Stimulated activated CD4-positive, alpha-beta T cell treated with anti-CD3 and anti-CD28 coated beads, Interleukin-1b, Interleukin-23, amount 100 ng/mL, for 1 hour (primary cell): ENCODE measurements at regions not wholly inside any gene's neighbourhood (a gene's known extent, or its start where the extent isn't known, plus 50 kb on each side); places are given as distances from the start of the nearest gene placed in this dataset.
"Not testable (repeated sequence)": the region's sequence is repeated elsewhere in the genome, so short reads cannot be mapped to it uniquely, and the experiment has no call there.

ENCODE experiments used
- DNase-seq, 2 donors: peaks; one replicate each; pipeline ENCODE4 v3.0.0-alpha.2; 2020; ENCODE audit warnings: low read depth in 2 of 2

DNA sequence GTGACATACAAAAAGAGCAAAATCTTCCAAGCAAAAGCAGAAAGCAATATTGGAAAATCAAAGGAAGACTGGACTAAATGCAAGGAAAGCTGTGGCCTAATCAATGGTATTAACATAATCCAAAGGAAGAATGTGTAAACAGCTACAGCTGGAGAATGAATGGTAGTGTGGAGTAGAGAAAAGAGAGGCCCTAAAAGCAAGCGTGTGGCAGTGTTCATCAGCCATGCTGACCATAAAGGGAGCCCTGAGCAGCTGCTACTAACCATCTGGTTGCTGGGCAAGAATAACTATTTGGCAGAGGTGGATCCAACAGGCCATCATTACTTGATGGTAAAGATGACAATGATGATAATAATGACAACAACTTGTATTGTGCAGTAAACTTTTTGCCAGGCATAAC lies 148.5 kb upstream of the BEND6 start:
- DNase-seq = no peak

DNA sequence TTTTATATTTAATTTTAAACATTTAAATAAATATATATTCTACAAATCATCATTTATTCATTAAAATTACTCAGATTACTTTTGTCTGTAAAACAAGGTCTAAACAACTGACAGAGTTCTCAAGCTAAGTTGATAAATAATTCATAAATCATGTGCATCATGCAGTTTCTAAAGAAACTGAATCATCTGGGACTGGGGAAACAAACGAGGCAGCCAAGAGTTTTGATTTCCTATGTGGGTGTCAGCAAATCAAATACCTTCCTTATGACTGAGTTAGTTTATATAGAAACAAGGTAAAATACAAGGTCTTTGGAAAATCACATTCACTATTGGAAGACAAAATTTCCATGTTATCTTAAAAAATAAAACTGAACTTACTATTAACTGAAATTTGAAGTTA lies 149.9 kb upstream of the BEND6 start:
- DNase-seq = no peak

DNA sequence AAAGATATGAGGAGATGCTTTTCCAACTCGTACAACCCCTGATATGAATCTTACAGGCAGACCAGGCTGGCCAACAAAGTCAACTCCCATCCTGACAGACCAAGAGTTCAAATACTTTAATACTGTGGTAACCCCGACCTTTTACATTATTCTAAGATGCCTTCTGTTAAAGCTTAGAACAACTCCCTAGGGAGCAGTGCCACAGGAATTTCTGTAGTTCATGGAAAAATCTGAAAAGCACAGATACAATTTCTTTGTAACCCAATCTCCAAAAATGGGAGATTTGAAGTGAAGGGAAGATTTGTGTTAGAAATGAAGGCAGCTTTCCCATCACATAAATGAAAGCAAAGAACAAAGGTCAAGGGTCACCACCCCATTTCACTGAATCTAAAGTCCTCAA lies 151.3 kb upstream of the BEND6 start:
- no peak for DNase-seq

DNA sequence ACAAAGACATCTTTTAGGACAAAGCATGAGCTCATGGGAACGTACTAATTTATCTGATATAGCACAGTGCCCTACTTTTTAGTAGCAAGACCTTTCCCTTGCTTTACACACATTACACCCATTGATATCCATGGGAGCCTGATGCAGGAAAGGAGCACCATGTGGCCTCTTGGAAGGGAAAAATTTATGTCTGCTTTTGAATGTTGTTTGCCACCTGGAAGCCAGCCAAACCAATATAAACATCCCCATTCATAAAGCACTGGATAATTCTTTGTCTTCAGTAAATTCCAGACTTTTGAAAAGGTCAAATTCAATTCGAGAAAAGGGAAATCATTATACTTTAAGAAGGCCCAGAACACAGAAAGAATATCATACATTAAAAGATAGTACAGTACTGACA lies 152.3 kb upstream of the BEND6 start:
- no peak for DNase-seq

DNA sequence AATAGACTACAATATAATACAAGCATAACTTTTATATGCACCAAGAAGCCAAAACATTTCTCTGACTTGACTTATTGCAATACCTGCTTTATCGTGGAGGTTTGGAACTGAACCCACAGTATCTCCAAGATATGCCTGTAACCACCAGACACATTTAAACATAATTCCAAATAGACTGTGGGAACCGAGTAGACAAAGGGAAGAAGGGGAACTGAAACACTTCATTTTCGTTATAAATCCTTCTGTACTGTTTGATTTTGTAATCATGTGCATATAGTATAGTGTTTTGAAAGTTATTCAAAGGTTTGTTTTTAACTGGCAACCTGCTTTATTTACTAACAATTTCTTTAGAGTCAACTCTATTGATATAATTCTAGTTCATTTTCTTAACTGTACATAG lies 154.9 kb upstream of the BEND6 start:
- no peak for DNase-seq

DNA sequence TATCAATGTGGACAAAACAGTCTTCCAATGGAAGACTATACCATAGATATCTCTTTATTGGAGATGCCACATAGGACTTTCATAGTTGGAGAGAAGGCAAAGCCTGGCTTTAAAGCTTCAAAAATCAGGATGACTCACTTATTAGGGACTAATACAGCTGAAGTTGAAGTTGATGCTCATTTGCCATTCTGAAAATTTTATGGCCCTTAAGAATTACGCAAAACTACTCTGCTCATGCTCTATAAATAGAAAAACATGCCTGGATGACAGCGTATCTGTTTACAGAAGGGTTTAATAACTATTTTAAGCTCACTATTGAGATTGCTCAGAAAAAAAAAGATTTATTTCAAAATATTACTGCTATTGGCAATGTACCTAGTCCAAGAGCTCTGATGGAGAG lies 155.5 kb upstream of the DST start:
- DNase-seq = no peak

DNA sequence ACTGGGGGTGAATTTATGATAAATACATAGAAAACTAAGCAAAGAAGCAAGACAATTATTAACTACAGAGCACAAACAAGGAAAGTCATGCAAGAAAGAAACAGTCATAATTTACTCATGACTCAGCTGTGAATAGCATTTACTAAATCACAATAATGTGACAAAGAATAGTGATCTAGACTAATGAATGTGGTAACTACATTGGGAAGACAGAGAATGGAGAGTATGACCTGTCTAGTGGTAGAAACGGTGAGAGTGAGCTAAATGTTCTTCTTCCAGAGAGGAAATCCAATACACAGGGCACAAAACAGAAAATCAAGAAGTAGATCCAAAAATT lies 153.5 kb upstream of the DST start:
- DNase-seq = no peak

DNA sequence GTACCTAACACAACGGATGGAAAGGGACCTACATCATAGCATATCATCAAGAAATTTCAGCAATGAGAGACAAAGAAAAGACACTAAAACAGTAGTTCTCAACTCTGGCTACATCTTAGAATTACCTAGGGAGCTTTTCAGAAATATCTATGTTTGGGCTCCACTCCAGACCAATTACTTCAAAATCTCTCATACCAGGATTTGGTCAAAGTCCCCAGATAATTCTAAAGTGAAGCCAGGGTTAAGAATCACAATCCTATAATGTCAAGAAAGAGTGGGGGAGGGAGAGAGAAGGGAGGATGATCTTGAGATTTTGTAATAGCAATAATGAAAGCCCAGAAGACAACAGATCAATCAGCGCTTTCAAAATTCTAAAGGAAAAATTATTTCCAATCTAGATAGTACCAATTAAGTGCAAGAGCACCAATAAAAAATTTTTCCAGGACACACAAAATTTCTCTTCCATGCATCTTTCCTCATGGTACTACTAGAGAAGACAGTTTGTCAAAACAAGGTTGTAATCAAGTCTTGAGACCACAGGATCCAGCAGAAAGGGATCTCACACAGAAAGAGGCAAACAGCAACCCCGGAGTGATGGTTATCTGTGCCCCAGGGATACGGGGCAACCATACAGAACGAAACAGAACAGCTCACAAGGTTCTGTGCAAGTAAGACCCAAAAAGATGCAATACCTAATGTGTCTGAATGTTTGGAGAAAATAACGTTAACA lies 152.9 kb upstream of the DST start:
- DNase-seq = no peak

DNA sequence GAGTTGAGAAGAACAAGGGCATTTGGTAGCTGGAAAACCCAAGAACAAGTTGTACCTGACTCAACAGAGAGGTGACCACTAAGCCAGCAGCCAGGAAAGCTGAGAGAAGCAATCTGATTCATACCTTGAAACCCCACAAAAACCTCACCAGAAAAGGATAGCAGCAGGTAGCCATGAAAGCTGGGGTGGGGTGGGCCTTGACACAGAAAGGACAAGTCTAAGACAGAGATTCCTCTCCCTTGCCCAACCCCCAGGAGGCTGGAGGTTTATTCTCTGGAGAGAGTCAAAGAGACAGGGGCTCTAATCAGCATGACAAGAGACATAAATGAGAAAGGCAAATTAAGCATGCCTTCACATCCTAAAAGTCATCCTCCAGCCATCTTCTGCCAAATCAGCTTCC lies 151.7 kb upstream of the DST start:
- no peak for DNase-seq

DNA sequence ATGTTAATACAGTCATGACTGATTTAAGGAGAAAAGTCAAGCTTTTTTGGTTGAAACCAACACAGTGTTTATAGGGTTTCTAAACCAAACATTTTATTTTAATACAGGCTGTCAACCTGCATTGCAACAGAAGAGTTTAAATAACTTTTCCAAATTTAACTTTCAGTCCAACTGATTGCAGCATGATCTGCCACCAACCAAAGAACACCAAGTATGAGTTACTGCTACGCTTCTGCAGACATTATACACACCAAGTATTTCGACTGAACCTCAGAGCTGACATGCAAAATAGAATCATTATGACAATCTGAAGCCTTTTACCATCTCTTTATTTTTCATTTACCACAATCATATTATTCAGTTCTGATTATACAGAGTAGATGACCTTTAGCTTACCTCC lies 151.2 kb upstream of the DST start:
- no peak for DNase-seq

DNA sequence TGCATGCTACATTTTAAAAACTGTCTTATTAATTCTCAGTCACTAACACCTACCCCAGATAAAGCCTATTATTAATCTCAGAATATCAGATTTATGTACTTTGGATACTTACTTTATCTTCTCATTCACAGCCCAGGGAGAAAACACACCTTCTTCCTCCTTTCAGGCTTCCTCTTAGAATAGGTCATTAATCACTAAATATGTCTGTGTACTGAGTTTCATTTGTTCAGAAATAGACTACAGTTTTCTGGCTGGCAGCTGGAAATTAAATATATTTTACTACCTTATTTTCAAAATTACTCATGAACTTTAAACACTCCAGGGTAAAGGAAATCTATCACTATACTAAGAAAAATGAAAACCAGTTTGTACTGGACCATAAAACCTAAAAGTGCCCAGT lies 147.7 kb upstream of the DST start:
- no peak for DNase-seq

DNA sequence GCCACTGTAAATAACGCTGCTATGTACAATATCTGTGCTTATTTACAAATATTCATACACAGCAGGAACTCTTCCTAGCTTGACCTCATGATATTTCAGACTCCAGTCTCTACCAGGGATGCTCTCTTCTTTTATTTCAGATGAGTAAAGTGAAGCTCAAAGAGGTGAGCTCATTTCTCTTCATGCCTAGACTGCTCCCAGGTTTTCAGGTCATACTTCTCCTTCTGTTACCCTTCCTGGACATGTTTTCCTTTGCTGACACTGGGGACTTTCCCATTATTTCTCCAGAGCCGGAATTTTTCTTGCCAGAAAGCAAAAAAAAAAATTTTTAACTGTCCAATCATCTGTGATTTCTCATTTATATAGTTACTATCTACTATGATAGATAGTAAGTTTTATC lies 147.2 kb upstream of the DST start:
- DNase-seq = no peak

DNA sequence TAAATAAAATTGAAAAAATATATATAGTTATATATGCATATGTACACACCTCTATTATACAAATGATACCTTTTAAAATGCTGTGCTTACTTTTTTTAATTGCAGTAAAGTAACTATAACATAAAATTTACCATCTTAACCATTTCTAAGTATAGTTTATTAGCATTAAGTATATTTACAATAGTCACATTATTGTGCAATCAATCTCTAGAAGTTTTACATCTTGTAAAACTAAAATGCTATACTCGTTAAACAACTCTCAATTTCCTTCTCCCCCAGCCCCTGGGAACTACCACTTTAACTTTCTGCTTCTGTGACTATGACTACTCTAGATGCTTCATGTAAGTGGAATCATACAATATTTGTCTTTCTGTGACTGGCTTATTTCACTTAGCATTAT lies 146.7 kb upstream of the DST start:
- DNase-seq = no peak

DNA sequence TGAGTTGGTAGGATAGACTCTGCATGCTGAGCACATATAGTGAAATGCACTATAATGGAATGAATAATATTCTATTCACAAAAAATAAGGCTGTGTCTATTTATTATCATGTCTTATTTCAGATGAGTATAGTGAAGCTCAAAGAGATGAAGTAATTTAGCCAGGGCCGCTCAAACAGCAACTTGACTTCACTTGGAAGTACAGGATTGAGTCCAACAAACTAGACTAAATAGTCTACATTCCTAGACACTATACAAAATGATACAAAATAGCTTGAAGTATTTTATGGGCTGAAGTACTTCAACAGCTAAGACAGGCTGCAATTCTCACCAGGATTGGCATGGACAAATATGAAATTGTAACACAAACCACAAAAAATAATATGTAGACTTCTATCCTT lies 144.5 kb upstream of the DST start:
- no peak for DNase-seq

DNA sequence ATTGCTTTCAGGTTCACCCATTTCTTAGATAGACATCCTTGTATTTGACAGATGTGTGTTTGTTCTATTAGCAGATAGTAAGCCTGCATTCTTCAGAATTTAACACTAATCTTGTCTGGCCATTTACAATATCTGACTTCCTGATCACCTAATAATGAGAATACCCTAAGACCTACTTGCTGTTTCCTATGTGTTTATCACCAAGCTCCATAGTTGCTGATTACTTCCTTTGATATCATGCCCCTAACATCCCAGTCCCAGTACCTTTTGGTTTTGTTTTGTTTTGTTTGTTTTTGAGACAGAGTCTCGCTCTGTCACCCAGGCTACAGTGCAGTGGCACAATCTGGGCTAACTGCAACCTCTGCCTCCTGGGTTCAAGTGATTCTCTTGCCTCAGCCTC lies 143.6 kb upstream of the DST start:
- DNase-seq = no peak

DNA sequence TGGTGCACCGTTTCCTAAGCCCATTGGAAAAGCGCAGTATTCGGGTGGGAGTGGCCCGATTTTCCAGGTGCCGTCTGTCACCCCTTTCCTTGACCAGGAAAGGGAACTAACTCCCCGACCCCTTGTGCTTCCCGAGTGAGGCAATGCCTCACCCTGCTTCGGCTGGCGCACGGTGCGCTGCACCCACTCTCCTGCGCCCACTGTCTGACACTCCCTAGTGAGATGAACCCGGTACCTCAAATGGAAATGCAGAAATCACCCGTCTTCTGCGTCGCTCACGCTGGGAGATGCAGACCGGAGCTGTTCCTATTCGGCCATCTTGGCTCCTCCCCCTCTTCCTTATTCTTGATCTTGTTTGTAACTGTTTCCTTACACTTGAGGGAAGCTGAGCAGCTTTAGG lies 142.8 kb upstream of the DST start:
- DNase-seq = not testable (repeated sequence)

DNA sequence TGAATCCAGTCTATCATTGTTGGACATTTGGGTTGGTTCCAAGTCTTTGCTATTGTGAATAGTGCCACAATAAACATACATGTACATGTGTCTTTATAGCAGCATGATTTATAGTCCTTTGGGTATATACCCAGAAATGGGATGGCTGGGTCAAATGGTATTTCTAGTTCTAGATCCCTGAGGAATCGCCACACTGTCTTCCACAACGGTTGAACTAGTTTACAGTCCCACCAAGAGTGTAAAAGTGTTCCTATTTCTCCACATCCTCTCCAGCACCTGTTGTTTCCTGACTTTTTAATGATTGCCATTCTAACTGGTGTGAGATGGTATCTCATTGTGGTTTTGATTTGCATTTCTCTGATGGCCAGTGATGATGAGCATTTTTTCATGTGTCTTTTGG lies 137.4 kb upstream of the DST start:
- not testable (repeated sequence) for DNase-seq

DNA sequence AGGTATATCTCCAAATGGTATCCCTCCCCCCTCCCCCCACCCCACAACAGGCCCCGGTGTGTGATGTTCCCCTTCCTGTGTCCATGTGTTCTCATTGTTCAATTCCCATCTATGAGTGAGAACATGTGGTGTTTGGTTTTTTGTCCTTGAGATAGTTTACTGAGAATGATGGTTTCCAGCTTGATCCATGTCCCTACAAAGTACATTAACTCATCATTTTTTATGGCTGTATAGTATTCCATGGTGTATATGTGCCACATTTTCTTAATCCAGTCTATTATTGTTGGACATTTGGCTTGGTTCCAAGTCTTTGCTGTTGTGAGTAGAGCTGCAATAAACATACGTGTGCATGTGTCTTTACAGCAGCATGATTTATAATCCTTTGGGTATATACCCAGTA lies 135.8 kb upstream of the DST start:
- not testable (repeated sequence) for DNase-seq

DNA sequence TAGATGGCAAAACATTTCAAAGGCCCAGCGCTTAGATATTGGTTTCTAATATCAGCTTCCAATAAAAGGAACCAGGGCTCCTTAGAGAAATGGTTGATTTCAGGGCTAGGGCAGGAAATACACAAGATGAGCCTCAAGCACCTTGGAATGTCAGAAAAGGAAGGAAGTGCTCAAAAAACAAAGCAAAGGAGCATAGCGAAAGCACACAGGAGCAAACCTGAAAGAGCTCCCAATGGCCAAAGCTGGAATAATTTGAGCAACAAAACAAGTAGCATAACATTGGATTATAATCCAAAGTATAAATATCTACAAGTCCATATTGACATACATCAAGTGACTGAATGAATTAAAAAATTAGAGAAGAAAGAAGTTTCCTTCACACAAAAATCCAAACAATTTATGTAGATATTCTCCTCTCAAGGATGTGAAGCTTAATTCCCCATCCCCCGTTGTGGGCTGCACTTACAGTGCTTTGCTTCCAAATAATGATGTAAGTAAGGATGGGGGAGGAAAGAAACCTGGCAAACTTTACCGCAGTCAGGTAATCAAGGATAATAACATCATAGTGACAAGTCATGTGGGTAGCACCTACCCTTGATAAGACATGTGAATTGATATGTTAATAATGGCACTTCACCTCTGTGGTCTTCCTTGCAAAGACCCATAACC lies 132.9 kb upstream of the DST start:
- no peak for DNase-seq

DNA sequence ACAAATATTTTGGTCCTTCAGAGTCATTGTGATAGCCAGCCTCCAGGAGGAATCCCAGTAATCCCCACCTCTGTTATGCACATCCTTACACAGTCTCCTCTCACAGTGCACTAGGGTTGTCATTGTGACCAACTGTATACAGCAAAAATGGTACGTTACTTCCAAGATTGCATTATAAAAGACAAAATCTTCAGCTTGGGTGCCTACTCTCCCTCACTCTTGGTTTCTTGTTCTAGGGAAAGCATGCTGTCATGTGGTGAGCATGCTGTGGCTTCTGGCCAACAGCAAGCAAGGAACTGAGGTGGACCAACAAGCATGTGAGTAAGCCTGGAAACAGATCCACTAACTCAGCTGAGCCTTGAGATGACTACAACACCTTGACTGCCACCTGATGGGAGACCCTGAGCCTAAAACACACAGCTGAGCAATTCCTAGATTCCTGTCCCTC lies 130.1 kb upstream of the DST start:
- DNase-seq = no peak

DNA sequence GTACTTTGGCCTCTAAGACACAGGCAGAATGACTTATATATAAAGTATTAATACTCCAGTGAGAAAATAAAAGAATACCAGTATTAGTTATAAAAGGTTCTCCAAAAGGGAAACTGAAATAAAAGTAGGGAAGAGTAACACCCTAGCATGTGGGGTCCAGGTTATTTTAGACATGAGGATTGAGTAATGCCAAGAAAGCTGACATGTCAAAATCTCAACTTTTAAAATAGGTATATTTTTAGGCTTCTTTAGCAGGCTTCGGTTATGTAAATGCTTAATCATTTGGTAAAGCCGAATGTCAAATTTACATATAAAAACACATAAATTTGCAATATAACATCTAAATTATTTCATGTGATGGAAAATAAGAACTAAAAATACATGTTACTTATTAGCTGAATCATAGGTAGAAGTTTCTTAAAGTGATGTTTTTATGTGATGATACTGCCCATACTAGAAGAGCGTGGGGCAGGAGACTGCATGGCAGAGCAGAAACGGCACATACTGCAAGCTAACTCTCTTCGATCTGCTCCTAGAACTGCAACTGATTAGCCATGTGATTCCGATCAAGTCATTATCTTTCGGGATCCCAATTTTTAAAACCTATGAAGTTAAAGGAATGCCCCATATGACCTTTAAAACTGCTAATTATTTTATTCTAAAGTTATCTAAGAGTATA lies 129.4 kb upstream of the DST start:
- no peak for DNase-seq

DNA sequence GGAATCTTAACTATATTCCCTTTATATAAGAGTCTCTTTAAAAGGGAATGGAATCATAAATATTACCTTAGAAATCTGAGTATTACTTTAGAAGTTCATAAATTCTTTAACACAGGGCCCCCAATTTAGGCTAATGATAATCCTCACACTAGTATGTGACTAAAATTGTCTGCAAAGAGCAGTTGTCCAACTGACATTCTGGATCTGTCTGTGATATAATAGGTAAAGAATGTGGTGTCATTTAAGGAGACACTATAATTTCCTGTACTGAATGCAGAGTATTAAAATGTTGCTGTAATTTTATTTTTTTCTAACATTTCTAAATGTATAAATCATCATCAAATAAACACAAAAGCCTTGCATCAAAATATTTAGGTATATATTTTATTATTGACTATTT lies 128.5 kb upstream of the DST start:
- DNase-seq = no peak

DNA sequence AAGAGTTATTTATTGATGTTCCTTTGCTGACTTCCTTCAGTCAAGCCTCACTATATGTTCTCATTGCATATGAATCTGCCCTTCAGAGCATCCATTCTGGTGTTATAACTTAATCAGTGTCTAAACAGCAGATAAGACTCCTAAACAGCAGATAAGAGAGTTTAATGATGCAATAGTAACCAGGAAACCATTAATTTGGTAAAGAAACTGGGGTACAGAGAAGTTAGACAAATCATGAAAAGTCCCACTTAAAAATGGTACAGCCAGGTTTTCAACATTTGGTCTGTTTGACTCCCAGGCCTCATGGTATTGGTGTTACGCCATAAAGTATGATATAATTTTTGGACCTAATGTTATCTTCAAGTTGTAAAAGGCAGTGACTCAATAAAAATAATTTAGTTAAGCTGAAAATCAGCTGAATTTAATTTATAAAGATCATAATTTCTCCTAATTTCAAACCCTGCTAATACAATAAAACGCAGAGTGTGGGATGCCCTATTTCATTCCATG lies 127.4 kb upstream of the DST start:
- DNase-seq = no peak
